ENCODE measurements at regions not wholly inside any gene's neighbourhood (a gene's known extent, or its start where the extent isn't known, plus 50 kb on each side); places are given as distances from the start of the nearest gene placed in this dataset.

- DNase-seq (ENCODE audit: low spot score) = no peak
Measured at GRCh38 chr9:19510907-19511306, 102.1 kb downstream of the ACER2 start.
